Endothelial cell of umbilical vein (primary cell): ENCODE measurements at regions not wholly inside any gene's neighbourhood (a gene's known extent, or its start where the extent isn't known, plus 50 kb on each side); places are given as distances from the start of the nearest gene placed in this dataset.

Experiments used
- BruUV-seq: library from RNA; stranded (reverse); fragments of 400-500 nt; replicated peaks from 2 replicates; lab custom pipeline; 2021; lab: Mats Ljungman, UMichigan
- CTCF ChIA-PET: fragments of 300-600, 350-600 bp; sonication (Branson Sonifier 250); formaldehyde crosslinking; loops from one replicate; lab custom pipeline; 2021; ENCODE audit warnings: antibody characterized with exemption, inconsistent platforms; lab: Charles Lee
- POLR2A ChIA-PET: fragments of 300-600, 350-600 bp; sonication (Branson Sonifier 250); formaldehyde crosslinking; loops from one replicate; lab custom pipeline; 2021; ENCODE audit warnings: antibody characterized with exemption, inconsistent platforms; lab: Charles Lee
- DNase-seq: peaks from one replicate; pipeline ENCODE4 v3.0.0-alpha.2; 2011; ENCODE audit warnings: low read depth, low spot score
- FAIRE-seq: peaks from 2 replicates; lab custom pipeline; 2011; peaks lifted over from hg19 to GRCh38; lab: Jason Lieb, UNC
- H2AFZ ChIP-seq: 2 replicates; pipeline ENCODE4 v1.6.0; 2012; ENCODE audit warnings: low read depth, low read length, control low read depth, inconsistent platforms
- H3K27ac ChIP-seq: 2 replicates; pipeline ENCODE4 v1.5.1; 2011; ENCODE audit warnings: low read depth, mild to moderate bottlenecking, control low read depth, low read length, moderate library complexity; ENCODE audit not compliant: insufficient read depth
- H3K27me3 ChIP-seq, 2 experiments: 2 replicates each; pipeline versions ENCODE4 v1.6.0 to v1.6.1; 2011; ENCODE audit warnings: low read length in 2 of 2, mixed read lengths in 1 of 2; ENCODE audit not compliant: control insufficient read depth in 2 of 2, insufficient read depth in 2 of 2
- H3K36me3 ChIP-seq, 2 experiments: 2 replicates in 1 of 2; 3 replicates in 1 of 2; pipeline ENCODE4 v1.5.1; 2011; ENCODE audit warnings: low read length in 2 of 2, mild to moderate bottlenecking in 1 of 2, moderate library complexity in 1 of 2; ENCODE audit not compliant: control insufficient read depth in 2 of 2, insufficient read depth in 2 of 2; ENCODE audit errors: extremely low read depth in 1 of 2
- H3K4me1 ChIP-seq: 3 replicates; pipeline ENCODE4 v1.5.1; 2011; ENCODE audit warnings: mild to moderate bottlenecking, low read length; ENCODE audit not compliant: control insufficient read depth, insufficient read depth; ENCODE audit errors: extremely low read depth
- H3K4me2 ChIP-seq: 2 replicates; pipeline ENCODE4 v1.6.1; 2011; ENCODE audit warnings: low read length, control low read depth, mixed read lengths; ENCODE audit not compliant: insufficient read depth
- H3K4me3 ChIP-seq, 3 experiments: fragments of 200-600 bp in 1 of 3; sonication (generic), shearing (Covaris generic) in 1 of 3; replicated peaks in 1 of 3; 2 replicates each; pipeline ENCODE4 v1.5.1; 2011 to 2016; ENCODE audit warnings: control low read depth in 3 of 3, low read length in 3 of 3, mild to moderate bottlenecking in 2 of 3, inconsistent platforms in 1 of 3, low read depth in 1 of 3, moderate library complexity in 1 of 3; ENCODE audit not compliant: insufficient read depth in 1 of 3
- H3K79me2 ChIP-seq: 2 replicates; pipeline ENCODE4 v1.6.0; 2012; ENCODE audit warnings: low read length, inconsistent platforms; ENCODE audit not compliant: control insufficient read depth, insufficient read depth
- H3K9ac ChIP-seq: replicated peaks from 2 replicates; pipeline ENCODE3; 2011; ENCODE audit warnings: low read length, control low read depth; ENCODE audit not compliant: insufficient read depth; ENCODE audit errors: extremely low read depth
- H3K9me1 ChIP-seq: replicated peaks from 3 replicates; pipeline ENCODE4 v1.6.0; 2011; ENCODE audit warnings: mild to moderate bottlenecking, low read length; ENCODE audit not compliant: control insufficient read depth, insufficient read depth; ENCODE audit errors: extremely low read depth
- H3K9me3 ChIP-seq: replicated peaks from 2 replicates; pipeline ENCODE4 v1.5.1; 2012; ENCODE audit warnings: low read length, inconsistent platforms; ENCODE audit not compliant: control insufficient read depth, insufficient read depth
- H4K20me1 ChIP-seq: replicated peaks from 2 replicates; pipeline ENCODE3; 2011; ENCODE audit warnings: mild to moderate bottlenecking, low read length; ENCODE audit not compliant: control insufficient read depth, insufficient read depth; ENCODE audit errors: extremely low read depth
- EZH2 ChIP-seq: IDR thresholded peaks from 2 replicates; pipeline ENCODE4 v1.6.1; 2012; ENCODE audit warnings: borderline replicate concordance, low read depth, mild to moderate bottlenecking, moderate library complexity, low read length, inconsistent platforms; ENCODE audit not compliant: severe bottlenecking
- FOS ChIP-seq: IDR thresholded peaks from 2 replicates; pipeline ENCODE4 v1.6.1; 2011; ENCODE audit warnings: mild to moderate bottlenecking, low read length, moderate library complexity, borderline replicate concordance; ENCODE audit not compliant: insufficient read depth
- GATA2 ChIP-seq: IDR thresholded peaks from 2 replicates; pipeline ENCODE4 v1.7.0; 2011; ENCODE audit warnings: low read depth, mild to moderate bottlenecking, moderate library complexity, mixed read lengths, low read length; ENCODE audit not compliant: insufficient read length, insufficient read depth
- JUN ChIP-seq: IDR thresholded peaks from 2 replicates; pipeline ENCODE4 v1.6.1; 2011; ENCODE audit warnings: borderline replicate concordance, low read depth; ENCODE audit not compliant: insufficient read length, insufficient read depth
- MYC ChIP-seq: IDR thresholded peaks from one replicate; pipeline ENCODE4 v1.6.1; 2011; ENCODE audit warnings: mild to moderate bottlenecking, low read depth, low read length
- POLR2A ChIP-seq: IDR thresholded peaks from 2 replicates; pipeline ENCODE4 v1.6.1; 2012; ENCODE audit warnings: low read depth, mild to moderate bottlenecking, control low read depth, low read length
- POLR2AphosphoS5 ChIP-seq: IDR thresholded peaks from 2 replicates; pipeline ENCODE4 v1.6.1; 2012; ENCODE audit warnings: low read depth, mild to moderate bottlenecking, control low read depth, low read length, moderate library complexity; ENCODE audit not compliant: insufficient read depth
- dilution Hi-C: fragments of 300-500 bp; cut with MboI; formaldehyde crosslinking; loops from one replicate; pipeline ENCODE4 v1.15.0; 2019; ENCODE audit warnings: low sequenced_read_pairs; ENCODE audit not compliant: extremely low pct_ligation_motif_present
- intact Hi-C: fragments of 100-400 bp; cut with micrococcal nuclease; formaldehyde crosslinking; loops from one replicate; pipeline ENCODE4 v1.10.0; 2022
- TF ChIP-seq, protein P1 (sequence below): IDR thresholded peaks from 2 replicates; pipeline ENCODE4 v1.6.1; 2011; ENCODE audit not compliant: insufficient read depth, insufficient read length
- TF ChIP-seq, protein P2 (sequence below), 2 donors: IDR thresholded peaks; 1 replicate in 1 of 2; 2 replicates in 1 of 2; pipeline ENCODE4 v1.5.1; 2011; ENCODE audit warnings: low read length in 2 of 2, mild to moderate bottlenecking in 2 of 2, moderate library complexity in 2 of 2, control low read depth in 1 of 2, inconsistent platforms in 1 of 2, low read depth in 1 of 2; ENCODE audit not compliant: insufficient read depth in 1 of 2; ENCODE audit errors: extremely low read depth in 1 of 2

DNA sequence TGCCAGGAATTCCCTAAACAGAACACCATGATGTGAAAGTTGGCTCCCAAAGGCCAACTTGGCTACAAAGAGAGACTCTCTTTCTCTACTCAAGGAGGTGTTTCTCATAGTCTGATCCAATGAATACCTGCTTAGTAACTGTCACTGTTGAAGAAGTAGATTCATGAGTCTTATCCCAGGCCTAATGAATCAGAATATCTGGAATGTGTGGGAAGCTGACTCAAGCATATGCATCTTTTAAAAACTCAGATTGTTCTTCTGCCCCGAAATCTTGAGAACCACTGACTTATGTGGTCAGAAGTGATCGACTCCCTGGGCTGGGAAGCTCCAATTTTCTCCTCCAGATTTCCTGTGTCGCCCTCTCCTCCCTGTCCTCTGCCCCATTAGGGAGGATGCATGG is 345.6 kb downstream of the PLK2 start:
- dilution Hi-C loops = no loop called here
- no peaks in the 10 kb centered on the region for H4K20me1 ChIP-seq
- CTCF ChIA-PET = interaction anchor here (1.6 kb wide), 1 partner anchor 69 kb away, joined by 5 read pairs; no protein-coding TSS in a partner anchor
- DNase-seq = no peak
- H3K9ac ChIP-seq = no peak overlapping the region
- H3K4me1 ChIP-seq = no peaks in the 10 kb centered on the region
- H3K4me2 ChIP-seq = no peak overlapping the region
- H3K4me3 ChIP-seq = no peak overlapping the region
- no TSS peak for BruUV-seq
- intact Hi-C loops = no loop called here
- H3K9me1 ChIP-seq = no peaks in the 10 kb centered on the region
- no peaks in the 10 kb centered on the region for H3K27me3 ChIP-seq
- TF ChIP-seq, protein P1, sequence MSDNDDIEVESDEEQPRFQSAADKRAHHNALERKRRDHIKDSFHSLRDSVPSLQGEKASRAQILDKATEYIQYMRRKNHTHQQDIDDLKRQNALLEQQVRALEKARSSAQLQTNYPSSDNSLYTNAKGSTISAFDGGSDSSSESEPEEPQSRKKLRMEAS = no peak
- no peak for TF ChIP-seq GATA2
- TF ChIP-seq FOS = no peak
- TF ChIP-seq EZH2 = no peak
- no peak for TF ChIP-seq JUN
- no peak for TF ChIP-seq POLR2AphosphoS5
- TF ChIP-seq, protein P2, sequence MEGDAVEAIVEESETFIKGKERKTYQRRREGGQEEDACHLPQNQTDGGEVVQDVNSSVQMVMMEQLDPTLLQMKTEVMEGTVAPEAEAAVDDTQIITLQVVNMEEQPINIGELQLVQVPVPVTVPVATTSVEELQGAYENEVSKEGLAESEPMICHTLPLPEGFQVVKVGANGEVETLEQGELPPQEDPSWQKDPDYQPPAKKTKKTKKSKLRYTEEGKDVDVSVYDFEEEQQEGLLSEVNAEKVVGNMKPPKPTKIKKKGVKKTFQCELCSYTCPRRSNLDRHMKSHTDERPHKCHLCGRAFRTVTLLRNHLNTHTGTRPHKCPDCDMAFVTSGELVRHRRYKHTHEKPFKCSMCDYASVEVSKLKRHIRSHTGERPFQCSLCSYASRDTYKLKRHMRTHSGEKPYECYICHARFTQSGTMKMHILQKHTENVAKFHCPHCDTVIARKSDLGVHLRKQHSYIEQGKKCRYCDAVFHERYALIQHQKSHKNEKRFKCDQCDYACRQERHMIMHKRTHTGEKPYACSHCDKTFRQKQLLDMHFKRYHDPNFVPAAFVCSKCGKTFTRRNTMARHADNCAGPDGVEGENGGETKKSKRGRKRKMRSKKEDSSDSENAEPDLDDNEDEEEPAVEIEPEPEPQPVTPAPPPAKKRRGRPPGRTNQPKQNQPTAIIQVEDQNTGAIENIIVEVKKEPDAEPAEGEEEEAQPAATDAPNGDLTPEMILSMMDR (IDR thresholded peaks at IDR 0.05; ENCODE audit: extremely low read depth in 1 of 2, insufficient read depth in 1 of 2, low read depth in 1 of 2, low read length in 2 of 2) = no peak
- TF ChIP-seq POLR2A = no peak
- no peak for TF ChIP-seq MYC
- no peaks in the 10 kb centered on the region for H3K79me2 ChIP-seq
- H3K27ac ChIP-seq = no peak overlapping the region
- POLR2A ChIA-PET = no interaction called here
- no peaks in the 10 kb centered on the region for H3K9me3 ChIP-seq
- H3K36me3 ChIP-seq = no peaks in the 10 kb centered on the region
- H2AFZ ChIP-seq = no peak overlapping the region
- no peak for FAIRE-seq
